GM10266 (cell line): ENCODE measurements at regions not wholly inside any gene's neighbourhood (a gene's known extent, or its start where the extent isn't known, plus 50 kb on each side); places are given as distances from the start of the nearest gene placed in this dataset.
"Not testable (repeated sequence)": the region's sequence is repeated elsewhere in the genome, so short reads cannot be mapped to it uniquely, and the experiment has no call there.

Experiments
- DNase-seq: peaks from one replicate; pipeline ENCODE4 v3.0.0; 2012; ENCODE audit errors: extremely low spot score
- CTCF ChIP-seq: IDR thresholded peaks from 2 replicates; pipeline ENCODE4 v1.5.1; 2012; ENCODE audit warnings: mild to moderate bottlenecking, low read depth; ENCODE audit not compliant: control insufficient read depth, insufficient read depth; ENCODE audit errors: missing control alignments

- DNase-seq: no peak
- TF ChIP-seq CTCF: no peak
Measured at GRCh38 chr4:19194672-19195071, 1057.0 kb upstream of the SLIT2 start.

- DNase-seq: no peak
- no peak for TF ChIP-seq CTCF
Measured at GRCh38 chr4:19193274-19193981, 1058.3 kb upstream of the SLIT2 start.

GRCh38 chr4:19191979-19192650, 1059.6 kb upstream of the SLIT2 start:
- no peak for DNase-seq
- no peak for TF ChIP-seq CTCF

- no peak for TF ChIP-seq CTCF
- no peak for DNase-seq
Measured at GRCh38 chr4:19187691-19188090, 1064.0 kb upstream of the SLIT2 start.

GRCh38 chr4:19187096-19187495, 1064.6 kb upstream of the SLIT2 start:
- TF ChIP-seq CTCF: no peak
- DNase-seq: no peak

GRCh38 chr4:19181631-19182030, 1070.1 kb upstream of the SLIT2 start:
- DNase-seq: not testable (repeated sequence)

- no peak for TF ChIP-seq CTCF
Measured at GRCh38 chr4:19178835-19179234, 1072.9 kb upstream of the SLIT2 start.

GRCh38 chr4:19177616-19178015, 1074.1 kb upstream of the SLIT2 start:
- TF ChIP-seq CTCF: no peak
- no peak for DNase-seq

More at GRCh38 chr4:19178835-19179234, 1072.9 kb upstream of the SLIT2 start:
- no peak for DNase-seq
